HepG2 (cell line): ENCODE measurements at regions not wholly inside any gene's neighbourhood (a gene's known extent, or its start where the extent isn't known, plus 50 kb on each side); places are given as distances from the start of the nearest gene placed in this dataset.

ENCODE experiments used
- ATAC-seq: fragments of 200-7000 bp; cut with Tn5 transposase; 3 replicates; pipeline ENCODE4 v1.9.1; 2020; ENCODE audit warnings: mild to moderate bottlenecking, moderate library complexity
- BruUV-seq: library from RNA; stranded (reverse); fragments of 400-500 nt; replicated peaks from 2 replicates; lab custom pipeline; 2021; lab: Mats Ljungman, UMichigan
- CTCF ChIA-PET: fragments of 300-600 bp; formaldehyde crosslinking; extraction: SDS; loops from one replicate; lab custom pipeline; 2021; ENCODE audit warnings: low total read pairs, inconsistent platforms, low intra/inter-chr PET ratio; lab: Yijun Ruan, JAX
- POLR2A ChIA-PET: fragments of 350-600 bp; sonication (Branson Sonifier 250); formaldehyde crosslinking; loops from one replicate; lab custom pipeline; 2020; ENCODE audit warnings: antibody characterized with exemption, inconsistent platforms; lab: Yijun Ruan, JAX
- DNase-seq: peaks from one replicate; pipeline ENCODE4 v3.0.0-alpha.2; 2015; ENCODE audit warnings: low spot score
- FAIRE-seq: peaks from 3 replicates; lab custom pipeline; 2011; peaks lifted over from hg19 to GRCh38; lab: Jason Lieb, UNC
- H2AFZ ChIP-seq: one replicate; pipeline ENCODE4 v1.6.1; 2011; ENCODE audit warnings: low read length, inconsistent platforms
- H3K27ac ChIP-seq: fragments of 300-600 bp; 3 replicates; pipeline ENCODE4 v1.8.0; 2011; ENCODE audit warnings: mixed run types, mild to moderate bottlenecking, mixed read lengths, low read length, inconsistent platforms; ENCODE audit not compliant: insufficient read depth; ENCODE audit errors: extremely low read length
- H3K27me3 ChIP-seq, 2 experiments: fragments of 200-600 bp in 1 of 2; 2 replicates in 1 of 2; 3 replicates in 1 of 2; pipeline versions ENCODE4 v1.6.0 to v1.8.0; 2011; ENCODE audit warnings: low read length in 2 of 2, mild to moderate bottlenecking in 2 of 2, moderate library complexity in 2 of 2, inconsistent platforms in 1 of 2; ENCODE audit not compliant: insufficient read depth in 2 of 2, control insufficient read depth in 1 of 2
- H3K36me3 ChIP-seq, 2 experiments: fragments of 200-600 bp in 1 of 2; replicated peaks in 1 of 2; 2 replicates in 1 of 2; 3 replicates in 1 of 2; pipeline versions ENCODE4 v1.5.1 to v1.8.0; 2011; ENCODE audit warnings: low read length in 2 of 2, inconsistent platforms in 1 of 2; ENCODE audit not compliant: insufficient read depth in 2 of 2, control insufficient read depth in 1 of 2
- H3K4me1 ChIP-seq: 2 replicates; pipeline ENCODE4 v1.5.1; 2012; ENCODE audit warnings: low read length, inconsistent platforms; ENCODE audit not compliant: insufficient read depth
- H3K4me2 ChIP-seq: 2 replicates; pipeline ENCODE4 v1.6.0; 2011; ENCODE audit warnings: low read depth, low read length, inconsistent platforms
- H3K4me3 ChIP-seq, 3 experiments: fragments of 200-600 bp in 1 of 3; sonication (generic), shearing (Covaris generic) in 1 of 3; replicated peaks in 1 of 3; 2 replicates each; pipeline ENCODE4 v1.5.1; 2011 to 2016; ENCODE audit warnings: low read length in 3 of 3, inconsistent platforms in 2 of 3, low read depth in 2 of 3, mild to moderate bottlenecking in 2 of 3, control low read depth in 1 of 3, mixed read lengths in 1 of 3; ENCODE audit not compliant: insufficient read depth in 1 of 3
- H3K79me2 ChIP-seq: one replicate; pipeline ENCODE4 v1.6.1; 2011; ENCODE audit warnings: low read length, inconsistent platforms; ENCODE audit not compliant: insufficient read depth
- H3K9ac ChIP-seq: 2 replicates; pipeline ENCODE4 v1.6.0; 2011; ENCODE audit warnings: mild to moderate bottlenecking, low read depth, low read length, inconsistent platforms; ENCODE audit not compliant: insufficient read depth
- H3K9me3 ChIP-seq: 2 replicates; pipeline ENCODE4 v1.5.1; 2012; ENCODE audit warnings: mild to moderate bottlenecking, low read length
- H4K20me1 ChIP-seq: 2 replicates; pipeline ENCODE4 v1.6.0; 2011; ENCODE audit warnings: inconsistent platforms, mild to moderate bottlenecking, low read length, moderate library complexity; ENCODE audit not compliant: insufficient read depth
- DNMT1 ChIP-seq: sonication (generic); formaldehyde crosslinking; IDR thresholded peaks from 2 replicates; pipeline ENCODE4 v1.5.1; 2020; ENCODE audit warnings: mild to moderate bottlenecking, missing genetic modification reagents
- ESRRA ChIP-seq: sonication (generic); formaldehyde crosslinking; IDR thresholded peaks from 2 replicates; pipeline ENCODE4 v1.5.1; 2020; ENCODE audit warnings: mild to moderate bottlenecking, low read depth, missing genetic modification reagents
- KMT2B ChIP-seq: IDR thresholded peaks from 2 replicates; pipeline ENCODE4 v1.6.1; 2016; ENCODE audit warnings: missing genetic modification reagents, missing compliant biosample characterization
- MYPOP ChIP-seq: sonication (generic); formaldehyde crosslinking; IDR thresholded peaks from 2 replicates; pipeline ENCODE4 v1.8.1; 2023; ENCODE audit warnings: mild to moderate bottlenecking, moderate library complexity, missing genetic modification reagents
- NFE2L2 ChIP-seq: fragments of 150-350 bp; IDR thresholded peaks from 2 replicates; pipeline ENCODE4 v1.6.1; 2014; ENCODE audit warnings: low read length
- NR2F1 ChIP-seq, 2 experiments: fragments of 450-650 bp in 1 of 2; formaldehyde crosslinking in 1 of 2; IDR thresholded peaks; 2 replicates each; pipeline versions ENCODE4 v1.5.0 to v1.6.1; 2016 to 2020; ENCODE audit warnings: mild to moderate bottlenecking in 1 of 2, missing compliant biosample characterization in 1 of 2, missing genetic modification reagents in 1 of 2, moderate library complexity in 1 of 2
- PTBP1 ChIP-seq: fragments of 200-400 bp; formaldehyde crosslinking; IDR thresholded peaks from 2 replicates; pipeline ENCODE4 v1.6.1; 2018; ENCODE audit warnings: low read length, low read depth; ENCODE audit not compliant: poor library complexity, severe bottlenecking
- SOX6 ChIP-seq, 2 experiments: fragments of 450-650 bp in 1 of 2; sonication (generic) in 1 of 2; formaldehyde crosslinking in 1 of 2; IDR thresholded peaks; 2 replicates each; pipeline versions ENCODE4 v1.4.0 to v1.6.1; 2017 to 2020; ENCODE audit warnings: antibody characterized with exemption in 1 of 2, mild to moderate bottlenecking in 1 of 2, missing genetic modification reagents in 1 of 2
- ZBTB4 ChIP-seq: sonication (generic); formaldehyde crosslinking; IDR thresholded peaks from 2 replicates; pipeline ENCODE4 v1.4.0; 2020; ENCODE audit warnings: missing genetic modification reagents, mild to moderate bottlenecking, borderline replicate concordance
- ZFP36L2 ChIP-seq: sonication (generic); formaldehyde crosslinking; IDR thresholded peaks from 2 replicates; pipeline ENCODE4 v1.4.0; 2020; ENCODE audit warnings: missing genetic modification reagents
- ZNF281 ChIP-seq: sonication (generic); formaldehyde crosslinking; IDR thresholded peaks from 2 replicates; pipeline ENCODE4 v1.4.0; 2020; ENCODE audit warnings: missing genetic modification reagents, borderline replicate concordance
- ZNF468 ChIP-seq: sonication (generic); formaldehyde crosslinking; IDR thresholded peaks from 2 replicates; pipeline ENCODE4 v1.8.0; 2022; ENCODE audit warnings: mild to moderate bottlenecking, moderate library complexity, missing genetic modification reagents
- ZNF567 ChIP-seq: sonication (generic); formaldehyde crosslinking; IDR thresholded peaks from 2 replicates; pipeline ENCODE4 v1.8.1; 2023; ENCODE audit warnings: mild to moderate bottlenecking, missing genetic modification reagents, borderline replicate concordance
- ZNF713 ChIP-seq: sonication (generic); formaldehyde crosslinking; IDR thresholded peaks from 2 replicates; pipeline ENCODE4 v1.4.0; 2020; ENCODE audit warnings: mild to moderate bottlenecking, missing genetic modification reagents
- ZNF788 ChIP-seq: sonication (generic); formaldehyde crosslinking; IDR thresholded peaks from 2 replicates; pipeline ENCODE4 v1.5.0; 2020; ENCODE audit warnings: mild to moderate bottlenecking, missing genetic modification reagents, borderline replicate concordance
- WGBS: methylation state at CpG from one replicate; pipeline ENCODE4 v1.1.6; 2017; ENCODE audit warnings: low lambda C conversion rate; 5-methylcytosine and 5-hydroxymethylcytosine counted together
- in situ Hi-C: cut with HindIII; loops from 2 replicates; pipeline ENCODE4 v1.10.0; 2017; ENCODE audit warnings: low pct_unique_long_range_greater_than_20kb; ENCODE audit not compliant: extremely low pct_ligation_motif_present
- intact Hi-C: fragments of 100-400 bp; cut with micrococcal nuclease; formaldehyde crosslinking; loops from one replicate; pipeline ENCODE4 v1.10.0; 2022; ENCODE audit not compliant: unreplicated experiment

GRCh38 chr14:48937541-48938195 lies 648.5 kb downstream of the RPS29 start (continued):
- no peak for TF ChIP-seq SOX6 (IDR thresholded peaks at IDR 0.05)
- no peak for TF ChIP-seq SOX6 (CRISPR knock-in tag; IDR thresholded peaks at IDR 0.05)
- TF ChIP-seq MYPOP (CRISPR knock-in tag), result no peak
- no peak for TF ChIP-seq ZNF567 (CRISPR knock-in tag)
- no peak for TF ChIP-seq KMT2B (CRISPR knock-in tag)

GRCh38 chr14:48936849-48937248 lies 649.3 kb downstream of the RPS29 start:
- H3K4me3 ChIP-seq, result no peak overlapping the region
- no peak for FAIRE-seq
- no peak overlapping the region for H3K4me2 ChIP-seq
- ATAC-seq, result no peak
- ChIA-PET CTCF (no interaction called here), POLR2A (no interaction called here)
- no peaks in the 10 kb centered on the region for H4K20me1 ChIP-seq
- no peaks in the 10 kb centered on the region for H3K36me3 ChIP-seq
- H3K27me3 ChIP-seq, result no peaks in the 10 kb centered on the region
- H3K9ac ChIP-seq, result no peak overlapping the region
- no TSS peak for BruUV-seq
- no peaks in the 10 kb centered on the region for H3K4me1 ChIP-seq
- H3K9me3 ChIP-seq, result peaks cover 28% of the 10 kb centered on the region
- no peak overlapping the region for H3K27ac ChIP-seq
- DNase-seq, result no peak
- 7% methylated on average over 1 of the region's 1 CpG for WGBS
- no peak overlapping the region for H2AFZ ChIP-seq
- intact Hi-C loops, result no loop called here
- in situ Hi-C loops, result no loop called here
- no peaks in the 10 kb centered on the region for H3K79me2 ChIP-seq
- no peak for TF ChIP-seq ESRRA (CRISPR knock-in tag)
- no peak for TF ChIP-seq ZNF788 (CRISPR knock-in tag)
- no peak for TF ChIP-seq ZNF468
- TF ChIP-seq NR2F1 (CRISPR knock-in tag; IDR thresholded peaks at IDR 0.05), result no peak
- TF ChIP-seq NFE2L2, result no peak
- no peak for TF ChIP-seq ZNF281 (CRISPR knock-in tag)
- TF ChIP-seq ZFP36L2 (CRISPR knock-in tag), result no peak
- no peak for TF ChIP-seq ZBTB4 (CRISPR knock-in tag)
- no peak for TF ChIP-seq ZNF713 (CRISPR knock-in tag)
- no peak for TF ChIP-seq DNMT1
- no peak for TF ChIP-seq PTBP1
